HL-60 (cell line): ENCODE measurements at regions not wholly inside any gene's neighbourhood (a gene's known extent, or its start where the extent isn't known, plus 50 kb on each side); places are given as distances from the start of the nearest gene placed in this dataset.
"Not testable (repeated sequence)": the region's sequence is repeated elsewhere in the genome, so short reads cannot be mapped to it uniquely, and the experiment has no call there.

Experiments
- CTCF ChIP-seq: IDR thresholded peaks from one replicate; pipeline ENCODE4 v1.5.1; 2011; ENCODE audit warnings: low read length, control low read depth, inconsistent platforms; ENCODE audit not compliant: insufficient read depth
- GABPA ChIP-seq: IDR thresholded peaks from 2 replicates; pipeline ENCODE4 v1.6.1; 2012; ENCODE audit warnings: low read depth
- POLR2AphosphoS5 ChIP-seq: IDR thresholded peaks from 2 replicates; pipeline ENCODE4 v1.6.1; 2012; ENCODE audit warnings: low read depth
- REST ChIP-seq: IDR thresholded peaks from 2 replicates; pipeline ENCODE4 v1.6.1; 2012; ENCODE audit warnings: low read depth; ENCODE audit not compliant: insufficient replicate concordance

DNA sequence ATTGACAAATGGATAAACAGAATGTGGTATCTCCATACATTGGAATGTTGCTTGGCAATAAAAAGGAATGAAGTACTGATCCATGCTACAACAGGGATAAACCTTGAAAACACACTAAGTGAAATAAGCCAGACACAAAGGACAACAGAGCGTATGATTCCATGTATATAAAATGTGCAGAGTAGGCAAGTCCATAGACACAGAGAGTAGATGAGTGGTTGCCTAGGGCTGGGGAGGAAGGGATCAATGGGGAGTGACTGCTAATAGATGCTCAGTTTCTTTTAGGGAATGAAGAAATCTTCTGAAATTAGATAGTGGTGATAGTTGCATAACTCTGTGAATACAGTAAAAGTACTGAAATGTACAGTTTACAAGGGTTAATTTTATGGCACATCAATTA is 59.4 kb upstream of the SMURF2 start:
- not testable (repeated sequence) for TF ChIP-seq CTCF, REST, POLR2AphosphoS5, GABPA
